Cardiac fibroblast (primary cell): ENCODE measurements at regions not wholly inside any gene's neighbourhood (a gene's known extent, or its start where the extent isn't known, plus 50 kb on each side); places are given as distances from the start of the nearest gene placed in this dataset.

Experiments used
- DNase-seq, 2 donors: peaks; one replicate each; pipeline versions ENCODE4 v3.0.0 to v3.0.0-alpha.2; 2010; ENCODE audit warnings: low read depth in 2 of 2
- H3K4me3 ChIP-seq, 2 donors: replicated peaks in 1 of 2; 1 replicate in 1 of 2; 2 replicates in 1 of 2; pipeline ENCODE4 v1.5.1; 2011; ENCODE audit warnings: low read depth in 2 of 2, low read length in 2 of 2, mild to moderate bottlenecking in 2 of 2, moderate library complexity in 1 of 2
- TF ChIP-seq, protein P1 (sequence below): IDR thresholded peaks from one replicate; pipeline ENCODE4 v1.5.1; 2011; ENCODE audit warnings: low read depth, mild to moderate bottlenecking, low read length, inconsistent platforms

GRCh38 chr4:122038896-122039295 lies 87.0 kb upstream of the TRPC3 start:
- DNase-seq, result no peak
- TF ChIP-seq, protein P1, sequence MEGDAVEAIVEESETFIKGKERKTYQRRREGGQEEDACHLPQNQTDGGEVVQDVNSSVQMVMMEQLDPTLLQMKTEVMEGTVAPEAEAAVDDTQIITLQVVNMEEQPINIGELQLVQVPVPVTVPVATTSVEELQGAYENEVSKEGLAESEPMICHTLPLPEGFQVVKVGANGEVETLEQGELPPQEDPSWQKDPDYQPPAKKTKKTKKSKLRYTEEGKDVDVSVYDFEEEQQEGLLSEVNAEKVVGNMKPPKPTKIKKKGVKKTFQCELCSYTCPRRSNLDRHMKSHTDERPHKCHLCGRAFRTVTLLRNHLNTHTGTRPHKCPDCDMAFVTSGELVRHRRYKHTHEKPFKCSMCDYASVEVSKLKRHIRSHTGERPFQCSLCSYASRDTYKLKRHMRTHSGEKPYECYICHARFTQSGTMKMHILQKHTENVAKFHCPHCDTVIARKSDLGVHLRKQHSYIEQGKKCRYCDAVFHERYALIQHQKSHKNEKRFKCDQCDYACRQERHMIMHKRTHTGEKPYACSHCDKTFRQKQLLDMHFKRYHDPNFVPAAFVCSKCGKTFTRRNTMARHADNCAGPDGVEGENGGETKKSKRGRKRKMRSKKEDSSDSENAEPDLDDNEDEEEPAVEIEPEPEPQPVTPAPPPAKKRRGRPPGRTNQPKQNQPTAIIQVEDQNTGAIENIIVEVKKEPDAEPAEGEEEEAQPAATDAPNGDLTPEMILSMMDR, result no peak

GRCh38 chr4:122034619-122035018 lies 82.8 kb upstream of the TRPC3 start:
- H3K4me3 ChIP-seq, result no peak overlapping the region
- TF ChIP-seq, protein P1, result no peak
- no peak for DNase-seq

More at GRCh38 chr4:122038896-122039295, 87.0 kb upstream of the TRPC3 start:
- no peak overlapping the region for H3K4me3 ChIP-seq

DNA sequence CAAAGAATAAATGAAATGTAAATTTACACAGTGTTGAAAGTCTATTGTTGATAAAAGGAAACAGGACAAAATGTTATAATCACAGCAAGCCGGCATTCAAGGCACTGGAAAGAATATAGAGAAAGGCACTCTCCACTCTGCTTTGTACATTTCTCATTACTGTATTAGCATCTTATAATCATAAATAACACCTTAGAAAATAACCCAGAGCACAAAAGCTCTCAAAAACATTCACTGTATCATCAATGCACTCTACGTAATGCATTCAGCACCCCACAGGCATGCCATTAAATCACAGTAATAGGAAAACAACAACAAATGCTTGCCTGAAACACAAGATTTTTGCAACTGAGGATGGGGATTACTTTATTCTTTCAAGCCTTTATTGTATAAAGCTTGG lies 75.3 kb upstream of the TRPC3 start:
- DNase-seq, result no peak
- no peak overlapping the region for H3K4me3 ChIP-seq
- TF ChIP-seq, protein P1, result no peak

DNA sequence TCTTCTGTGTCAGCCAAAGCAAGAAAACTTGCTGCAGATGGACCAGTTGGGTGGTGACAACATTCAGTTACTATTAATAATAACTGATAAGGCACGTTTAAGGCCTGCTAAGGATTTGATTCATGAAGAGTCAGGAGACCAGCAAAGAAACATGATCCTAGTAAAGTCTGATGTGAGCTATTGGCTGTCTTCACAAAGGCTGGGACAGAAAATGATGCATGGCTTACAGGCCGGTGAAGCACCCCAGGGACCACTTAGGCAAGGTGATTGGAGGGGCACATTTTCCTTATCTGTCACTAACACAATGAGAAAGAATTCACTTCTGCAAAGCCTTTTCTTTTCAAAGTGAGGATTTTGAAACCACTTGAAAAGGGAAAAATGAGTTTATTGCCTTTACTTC lies 65.4 kb upstream of the TRPC3 start:
- H3K4me3 ChIP-seq, result no peak overlapping the region
- TF ChIP-seq, protein P1, result no peak
- peak in 1 of 2 donors; percentile 22 for DNase-seq

DNA sequence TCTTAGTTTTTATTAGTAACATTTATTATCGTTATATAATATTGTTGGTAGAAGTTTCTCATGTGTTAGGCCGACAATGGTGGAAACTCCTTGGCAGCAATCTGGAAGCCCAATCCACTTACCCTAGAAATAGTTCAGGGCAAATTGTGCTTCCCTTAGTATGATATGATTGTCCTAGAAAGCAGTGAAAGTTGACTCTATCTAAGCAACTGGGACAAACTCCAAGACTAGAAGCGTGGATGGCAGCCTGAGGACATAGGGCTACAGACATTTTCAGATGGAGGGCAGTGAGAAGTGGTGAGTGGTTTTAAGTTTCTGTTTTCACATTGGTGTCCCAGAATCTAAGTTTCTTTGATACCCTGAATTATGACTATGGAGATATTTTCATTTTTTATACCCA lies 63.3 kb upstream of the TRPC3 start:
- TF ChIP-seq, protein P1, result no peak
- no peak overlapping the region for H3K4me3 ChIP-seq
- DNase-seq, result no peak

DNA sequence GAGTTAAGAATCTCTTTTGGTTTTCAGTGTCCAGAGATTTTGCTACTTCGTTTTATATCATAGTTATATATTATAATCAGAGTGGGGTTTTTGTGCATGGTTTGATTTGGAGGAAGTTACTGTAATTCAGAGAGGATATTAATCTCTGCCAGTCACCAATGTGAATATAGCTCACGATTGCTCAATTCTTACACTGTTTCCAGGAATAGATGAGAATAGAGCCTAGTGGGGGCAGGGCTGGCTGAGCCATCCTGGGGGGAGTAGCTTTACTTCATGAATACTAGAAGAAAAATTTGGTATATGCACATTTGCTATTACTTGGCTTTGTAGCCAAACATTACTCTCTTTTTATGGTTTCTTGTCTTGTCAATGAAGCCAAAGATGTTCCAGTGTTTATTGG lies 60.9 kb upstream of the TRPC3 start:
- DNase-seq, result peak; percentile 51 to 59
- TF ChIP-seq, protein P1, result no peak

DNA sequence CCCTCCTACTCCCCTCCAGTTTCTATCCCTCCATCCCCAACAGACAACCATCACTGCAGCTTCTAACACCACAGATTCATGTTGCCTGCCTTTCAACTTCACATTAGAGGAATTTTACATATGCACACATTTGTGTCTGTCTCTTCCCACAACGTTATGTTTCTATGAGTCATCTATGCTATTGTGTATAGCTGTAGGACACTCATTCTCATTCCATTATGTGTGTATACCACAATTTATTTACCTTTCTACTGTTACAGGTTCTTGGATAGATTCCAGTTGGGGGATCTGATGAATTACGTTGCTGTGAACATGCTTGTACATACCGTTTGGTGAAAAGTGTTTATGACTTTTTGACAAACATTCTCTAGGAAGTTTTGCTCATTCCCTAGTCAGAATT lies 58.8 kb upstream of the TRPC3 start:
- no peak overlapping the region for H3K4me3 ChIP-seq
- DNase-seq, result peak in 1 of 2 donors; percentile 41
- TF ChIP-seq, protein P1, result no peak

More for the DNA sequence above, 60.9 kb upstream of the TRPC3 start:
- H3K4me3 ChIP-seq, result no peak overlapping the region
